Gastrocnemius medialis (tissue), 4 donors: ENCODE measurements at regions not wholly inside any gene's neighbourhood (a gene's known extent, or its start where the extent isn't known, plus 50 kb on each side); places are given as distances from the start of the nearest gene placed in this dataset.

Experiments
- ATAC-seq, 2 donors: fragments of 150-250 bp; one replicate each; pipeline ENCODE4 v1.9.1; 2016
- DNase-seq, 2 donors: peaks; one replicate each; pipeline ENCODE4 v3.0.0-alpha.2; 2019
- H3K27ac ChIP-seq, 4 donors: fragments of 200-600 bp; sonication (generic); 1 replicate in 1 of 4; 2 replicates in 3 of 4; pipeline ENCODE4 v1.5.1; 2016 to 2018; ENCODE audit warnings: mild to moderate bottlenecking in 2 of 4, moderate library complexity in 1 of 4
- H3K27me3 ChIP-seq, 3 donors: fragments of 200-600 bp; sonication (generic) in 2 of 3; 1 replicate in 1 of 3; 2 replicates in 2 of 3; pipeline versions ENCODE4 v1.5.1 to v1.6.0; 2016 to 2019; ENCODE audit warnings: mild to moderate bottlenecking in 1 of 3, moderate library complexity in 1 of 3
- H3K36me3 ChIP-seq, 2 donors: fragments of 200-600 bp; sonication (generic) in 1 of 2; one replicate each; pipeline ENCODE4 v1.5.1; 2017 to 2018
- H3K4me1 ChIP-seq, 2 donors: fragments of 200-600 bp; sonication (generic) in 1 of 2; one replicate each; pipeline ENCODE4 v1.5.1; 2016 to 2017; ENCODE audit warnings: mild to moderate bottlenecking in 2 of 2
- H3K4me3 ChIP-seq, 4 donors: fragments of 200-600 bp; sonication (generic) in 3 of 4; 1 replicate in 1 of 4; 2 replicates in 3 of 4; pipeline ENCODE4 v1.5.1; 2016 to 2019; ENCODE audit warnings: mild to moderate bottlenecking in 2 of 4
- H3K9me3 ChIP-seq, 3 donors: fragments of 200-600 bp; sonication (generic) in 2 of 3; 1 replicate in 1 of 3; 2 replicates in 2 of 3; pipeline ENCODE4 v1.5.1; 2016 to 2019
- POLR2A ChIP-seq, 2 donors: fragments of 450-650 bp; IDR thresholded peaks; one replicate each; pipeline ENCODE4 v1.6.1; 2017; ENCODE audit warnings: antibody characterized with exemption in 2 of 2, mild to moderate bottlenecking in 2 of 2, moderate library complexity in 2 of 2
- in situ Hi-C, 4 donors: fragments of 200-750 bp; cut with MboI; loops; one replicate each; pipeline versions ENCODE4 v1.15.0 to v1.8.0; 2017; ENCODE audit warnings: low sequenced_read_pairs in 4 of 4
- intact Hi-C: fragments of 100-400 bp; cut with DNase I; formaldehyde crosslinking; loops from one replicate; pipeline ENCODE4 v1.15.1; 2023; ENCODE audit warnings: low total_unique reads
- TF ChIP-seq, protein P1 (sequence below), 5 experiments: fragments of 450-650 bp in 3 of 5; fragments of 200-600 bp in 2 of 5; sonication (generic) in 2 of 5; IDR thresholded peaks in 4 of 5; conservative IDR thresholded peaks in 1 of 5; 1 replicate in 4 of 5; 2 replicates in 1 of 5; pipeline ENCODE4 v1.5.1; 2016 to 2019; ENCODE audit warnings: antibody characterized with exemption in 5 of 5, mild to moderate bottlenecking in 3 of 5, moderate library complexity in 3 of 5

DNA sequence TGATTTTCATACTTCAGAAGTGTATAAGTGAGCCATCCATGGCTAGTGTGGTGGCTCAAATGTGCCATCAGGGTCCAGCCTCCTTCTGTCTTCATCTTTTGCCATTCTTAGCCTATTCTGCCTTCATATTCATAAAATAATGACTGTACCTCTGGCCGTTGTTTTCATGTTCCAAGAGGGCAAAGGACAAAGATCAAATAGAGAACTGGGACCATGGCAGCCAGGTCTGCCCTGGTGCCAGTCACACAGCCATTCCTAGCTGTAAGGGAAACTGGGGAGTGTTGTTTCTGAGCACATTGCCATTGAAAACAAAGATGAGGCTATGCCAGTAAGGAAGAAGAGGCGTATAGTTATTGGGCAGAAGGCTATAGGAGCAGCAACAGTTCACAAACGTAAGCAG, 518.6 kb downstream of the TFAP2B start:
- no peak overlapping the region for H3K27ac ChIP-seq
- H3K36me3 ChIP-seq = no peaks in the 10 kb centered on the region
- DNase-seq (no peak), ATAC-seq (no peak)
- in situ Hi-C loops = no loop called here
- H3K4me1 ChIP-seq = no peaks in the 10 kb centered on the region
- no peaks in the 10 kb centered on the region for H3K9me3 ChIP-seq
- H3K27me3 ChIP-seq = no peaks in the 10 kb centered on the region
- TF ChIP-seq, protein P1, sequence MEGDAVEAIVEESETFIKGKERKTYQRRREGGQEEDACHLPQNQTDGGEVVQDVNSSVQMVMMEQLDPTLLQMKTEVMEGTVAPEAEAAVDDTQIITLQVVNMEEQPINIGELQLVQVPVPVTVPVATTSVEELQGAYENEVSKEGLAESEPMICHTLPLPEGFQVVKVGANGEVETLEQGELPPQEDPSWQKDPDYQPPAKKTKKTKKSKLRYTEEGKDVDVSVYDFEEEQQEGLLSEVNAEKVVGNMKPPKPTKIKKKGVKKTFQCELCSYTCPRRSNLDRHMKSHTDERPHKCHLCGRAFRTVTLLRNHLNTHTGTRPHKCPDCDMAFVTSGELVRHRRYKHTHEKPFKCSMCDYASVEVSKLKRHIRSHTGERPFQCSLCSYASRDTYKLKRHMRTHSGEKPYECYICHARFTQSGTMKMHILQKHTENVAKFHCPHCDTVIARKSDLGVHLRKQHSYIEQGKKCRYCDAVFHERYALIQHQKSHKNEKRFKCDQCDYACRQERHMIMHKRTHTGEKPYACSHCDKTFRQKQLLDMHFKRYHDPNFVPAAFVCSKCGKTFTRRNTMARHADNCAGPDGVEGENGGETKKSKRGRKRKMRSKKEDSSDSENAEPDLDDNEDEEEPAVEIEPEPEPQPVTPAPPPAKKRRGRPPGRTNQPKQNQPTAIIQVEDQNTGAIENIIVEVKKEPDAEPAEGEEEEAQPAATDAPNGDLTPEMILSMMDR (IDR thresholded peaks at IDR 0.05 in 4 of 5, conservative IDR thresholded peaks at IDR 0.05 in 1 of 5) = no peak
- TF ChIP-seq POLR2A (IDR thresholded peaks at IDR 0.05) = no peak
- intact Hi-C loops = no loop called here
- H3K4me3 ChIP-seq = no peak overlapping the region

DNA sequence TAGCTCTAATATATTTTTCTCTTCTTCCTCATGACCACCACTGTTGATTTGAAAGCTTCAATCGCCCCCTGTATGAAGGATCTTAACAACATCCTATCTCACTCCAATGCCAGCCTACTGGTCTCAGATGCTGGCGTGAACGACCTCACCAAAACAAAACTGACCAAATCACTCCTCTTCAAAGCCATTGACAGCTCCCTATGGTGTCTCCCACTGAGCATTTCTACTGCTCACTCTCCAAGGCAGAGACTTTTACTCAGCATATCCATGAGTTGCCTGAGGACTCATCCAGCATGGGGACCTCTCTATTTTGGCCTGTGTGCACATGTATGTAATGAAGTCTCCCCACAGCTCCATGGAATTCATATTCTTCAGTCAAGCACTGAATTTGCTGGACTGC, 520.4 kb downstream of the TFAP2B start:
- no peaks in the 10 kb centered on the region for H3K9me3 ChIP-seq
- H3K36me3 ChIP-seq = no peaks in the 10 kb centered on the region
- no peak overlapping the region for H3K4me3 ChIP-seq
- in situ Hi-C loops = no loop called here
- H3K4me1 ChIP-seq = no peaks in the 10 kb centered on the region
- intact Hi-C loops = no loop called here
- no peaks in the 10 kb centered on the region for H3K27me3 ChIP-seq
- H3K27ac ChIP-seq = no peak overlapping the region
- DNase-seq = no peak
- no peak for ATAC-seq
- TF ChIP-seq, protein P1 (IDR thresholded peaks at IDR 0.05 in 4 of 5, conservative IDR thresholded peaks at IDR 0.05 in 1 of 5) = no peak

DNA sequence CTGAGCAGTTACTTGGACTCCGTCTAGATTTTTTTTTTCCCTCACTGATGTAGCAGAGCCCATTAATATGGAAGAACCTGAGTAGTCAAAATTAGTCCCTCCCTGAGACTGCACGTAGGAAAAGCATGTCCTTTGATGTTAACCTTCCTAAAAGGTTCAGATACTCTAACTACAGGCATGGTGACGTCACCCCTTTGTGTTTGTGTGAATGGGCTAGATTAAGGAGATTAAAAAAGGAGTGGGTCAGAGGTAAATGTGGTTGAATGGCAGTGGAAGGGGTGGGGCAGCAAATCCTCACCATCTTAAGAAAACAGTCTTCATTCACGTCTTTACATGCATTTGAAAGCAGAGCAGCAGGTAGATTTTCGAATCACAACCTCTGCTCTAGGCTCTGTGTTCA, 521.1 kb downstream of the TFAP2B start:
- no peak for DNase-seq
- no peak overlapping the region for H3K4me3 ChIP-seq
- H3K36me3 ChIP-seq = no peaks in the 10 kb centered on the region
- H3K27ac ChIP-seq = no peak overlapping the region
- H3K27me3 ChIP-seq = no peaks in the 10 kb centered on the region
- ATAC-seq = no peak
- intact Hi-C loops = no loop called here
- H3K4me1 ChIP-seq = no peaks in the 10 kb centered on the region
- in situ Hi-C loops = no loop called here
- H3K9me3 ChIP-seq = no peaks in the 10 kb centered on the region
- no peak for TF ChIP-seq POLR2A (IDR thresholded peaks at IDR 0.05)
- TF ChIP-seq, protein P1 (IDR thresholded peaks at IDR 0.05 in 4 of 5, conservative IDR thresholded peaks at IDR 0.05 in 1 of 5) = no peak

DNA sequence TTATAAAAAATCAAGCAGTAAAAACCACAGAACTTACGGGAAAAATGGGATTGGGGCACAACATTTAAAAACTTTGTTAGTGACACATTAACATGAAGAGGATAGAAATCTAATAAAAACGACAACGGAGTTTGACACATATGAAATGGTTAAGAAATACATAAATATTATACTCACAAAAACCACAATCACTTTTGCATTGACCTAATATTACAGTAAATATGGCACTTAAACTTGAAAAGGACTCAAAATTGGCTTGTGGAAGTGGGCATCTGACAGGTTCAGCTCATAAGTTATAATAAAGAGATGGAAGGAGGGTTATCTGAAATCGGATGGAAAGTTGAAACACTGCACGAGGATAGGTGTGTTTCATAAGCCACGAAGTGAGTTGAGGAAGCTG, 523.7 kb downstream of the TFAP2B start:
- TF ChIP-seq, protein P1 (IDR thresholded peaks at IDR 0.05 in 4 of 5, conservative IDR thresholded peaks at IDR 0.05 in 1 of 5) = no peak
- no peak for TF ChIP-seq POLR2A (IDR thresholded peaks at IDR 0.05)
- intact Hi-C loops (no loop called here), in situ Hi-C loops (no loop called here)
- Histone ChIP-seq H3K9me3 (no peaks in the 10 kb centered on the region), H3K27ac (no peak overlapping the region), H3K4me1 (no peaks in the 10 kb centered on the region), H3K4me3 (no peak overlapping the region), H3K36me3 (no peaks in the 10 kb centered on the region), H3K27me3 (no peaks in the 10 kb centered on the region)
- DNase-seq (no peak), ATAC-seq (no peak)

DNA sequence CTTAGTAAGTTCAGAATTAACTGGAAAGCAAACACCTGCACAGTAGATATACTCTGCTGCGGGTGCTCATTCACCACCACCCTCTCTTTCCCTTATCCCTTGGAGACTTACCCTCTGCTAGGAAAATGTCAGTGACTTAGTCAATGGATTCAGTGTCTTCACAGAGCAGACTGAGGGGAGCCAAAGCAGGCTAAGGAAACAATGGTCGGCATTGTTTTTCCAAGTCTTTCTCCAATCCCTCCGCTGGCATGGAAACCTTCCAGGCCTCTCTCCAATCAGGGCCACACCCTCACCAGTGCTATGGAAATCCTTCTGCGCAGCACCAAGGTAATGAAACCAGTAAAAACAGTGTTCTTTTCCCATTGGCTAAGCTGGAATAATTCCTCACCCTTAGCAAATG, 531.2 kb downstream of the TFAP2B start:
- no peaks in the 10 kb centered on the region for H3K36me3 ChIP-seq
- in situ Hi-C loops = no loop called here
- no peak overlapping the region for H3K27ac ChIP-seq
- no peak for DNase-seq
- H3K9me3 ChIP-seq = no peaks in the 10 kb centered on the region
- no peaks in the 10 kb centered on the region for H3K27me3 ChIP-seq
- intact Hi-C loops = loop anchor here (5.0 kb wide), 1 partner anchor 533 kb away; the partner anchor contains the start of gene TFAP2B
- TF ChIP-seq, protein P1 (IDR thresholded peaks at IDR 0.05 in 4 of 5, conservative IDR thresholded peaks at IDR 0.05 in 1 of 5) = no peak
- TF ChIP-seq POLR2A (IDR thresholded peaks at IDR 0.05) = no peak
- no peaks in the 10 kb centered on the region for H3K4me1 ChIP-seq
- ATAC-seq = no peak
- no peak overlapping the region for H3K4me3 ChIP-seq
